Uterus (tissue), 3 donors: ENCODE measurements at regions not wholly inside any gene's neighbourhood (a gene's known extent, or its start where the extent isn't known, plus 50 kb on each side); places are given as distances from the start of the nearest gene placed in this dataset.

ENCODE experiments used
- DNase-seq, 2 donors: peaks; one replicate each; pipeline ENCODE4 v3.0.0-alpha.2; 2019 to 2020
- H3K27ac ChIP-seq, 2 donors: fragments of 200-600 bp; sonication (generic); 1 replicate in 1 of 2; 2 replicates in 1 of 2; pipeline ENCODE4 v1.5.1; 2016 to 2018
- H3K27me3 ChIP-seq, 2 donors: fragments of 200-600 bp; sonication (generic); one replicate each; pipeline ENCODE4 v1.5.1; 2018 to 2019; ENCODE audit warnings: control low read depth in 1 of 2
- H3K36me3 ChIP-seq, 2 donors: fragments of 200-600 bp; sonication (generic); one replicate each; pipeline ENCODE4 v1.5.1; 2019; ENCODE audit warnings: control low read depth in 1 of 2
- H3K4me1 ChIP-seq, 2 donors: fragments of 200-600 bp; sonication (generic); one replicate each; pipeline ENCODE4 v1.5.1; 2018 to 2019; ENCODE audit warnings: control low read depth in 1 of 2
- H3K4me3 ChIP-seq, 2 donors: fragments of 200-600 bp; sonication (generic); 1 replicate in 1 of 2; 2 replicates in 1 of 2; pipeline ENCODE4 v1.5.1; 2018 to 2019; ENCODE audit warnings: mild to moderate bottlenecking in 1 of 2
- H3K9me3 ChIP-seq, 2 donors: fragments of 200-600 bp; sonication (generic); one replicate each; pipeline ENCODE4 v1.5.1; 2019; ENCODE audit warnings: control low read depth in 1 of 2
- POLR2A ChIP-seq, 2 donors: fragments of 450-650 bp; IDR thresholded peaks; one replicate each; pipeline ENCODE4 v1.6.1; 2016; ENCODE audit warnings: antibody characterized with exemption in 2 of 2, mild to moderate bottlenecking in 1 of 2, moderate library complexity in 1 of 2
- intact Hi-C: fragments of 100-400 bp; cut with DNase I; formaldehyde crosslinking; loops from one replicate; pipeline ENCODE4 v1.15.1; 2023; ENCODE audit warnings: low total_unique reads
- TF ChIP-seq, protein P1 (sequence below), 4 experiments: fragments of 200-600 bp in 2 of 4; fragments of 450-650 bp in 2 of 4; sonication (generic) in 2 of 4; IDR thresholded peaks; one replicate each; pipeline ENCODE4 v1.5.1; 2016 to 2019; ENCODE audit warnings: antibody characterized with exemption in 4 of 4, mild to moderate bottlenecking in 2 of 4, moderate library complexity in 1 of 4
- donor health status: DM: yes; HTN: yes; CAD: no.

DNA sequence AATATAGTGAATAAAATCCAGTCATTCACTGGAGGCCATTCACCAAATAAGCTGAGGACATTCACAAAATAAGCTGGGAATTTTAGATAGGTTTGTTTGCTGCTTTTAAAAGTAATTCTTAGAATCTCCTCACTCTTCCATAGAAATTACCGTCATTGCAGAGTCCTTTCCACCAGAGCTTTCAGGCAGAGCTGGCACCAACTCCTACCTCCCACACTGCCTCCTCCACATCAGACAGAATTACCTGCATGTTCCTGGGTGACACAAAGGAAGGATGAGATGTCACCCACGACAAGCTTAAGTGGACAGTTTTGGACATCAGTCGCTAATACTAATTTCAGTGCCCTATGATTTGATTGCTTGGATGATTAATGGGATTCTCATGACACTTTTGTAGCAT lies 1113.2 kb downstream of the IGSF11 start:
- intact Hi-C loops = no loop called here
- no peak for TF ChIP-seq POLR2A (IDR thresholded peaks at IDR 0.05)
- TF ChIP-seq, protein P1, sequence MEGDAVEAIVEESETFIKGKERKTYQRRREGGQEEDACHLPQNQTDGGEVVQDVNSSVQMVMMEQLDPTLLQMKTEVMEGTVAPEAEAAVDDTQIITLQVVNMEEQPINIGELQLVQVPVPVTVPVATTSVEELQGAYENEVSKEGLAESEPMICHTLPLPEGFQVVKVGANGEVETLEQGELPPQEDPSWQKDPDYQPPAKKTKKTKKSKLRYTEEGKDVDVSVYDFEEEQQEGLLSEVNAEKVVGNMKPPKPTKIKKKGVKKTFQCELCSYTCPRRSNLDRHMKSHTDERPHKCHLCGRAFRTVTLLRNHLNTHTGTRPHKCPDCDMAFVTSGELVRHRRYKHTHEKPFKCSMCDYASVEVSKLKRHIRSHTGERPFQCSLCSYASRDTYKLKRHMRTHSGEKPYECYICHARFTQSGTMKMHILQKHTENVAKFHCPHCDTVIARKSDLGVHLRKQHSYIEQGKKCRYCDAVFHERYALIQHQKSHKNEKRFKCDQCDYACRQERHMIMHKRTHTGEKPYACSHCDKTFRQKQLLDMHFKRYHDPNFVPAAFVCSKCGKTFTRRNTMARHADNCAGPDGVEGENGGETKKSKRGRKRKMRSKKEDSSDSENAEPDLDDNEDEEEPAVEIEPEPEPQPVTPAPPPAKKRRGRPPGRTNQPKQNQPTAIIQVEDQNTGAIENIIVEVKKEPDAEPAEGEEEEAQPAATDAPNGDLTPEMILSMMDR (IDR thresholded peaks at IDR 0.05) = no peak
- Histone ChIP-seq H3K4me3 (no peak overlapping the region), H3K27ac (no peak overlapping the region), H3K4me1 (no peaks in the 10 kb centered on the region), H3K9me3 (no peaks in the 10 kb centered on the region), H3K36me3 (no peaks in the 10 kb centered on the region), H3K27me3 (no peaks in the 10 kb centered on the region)
- DNase-seq = no peak

DNA sequence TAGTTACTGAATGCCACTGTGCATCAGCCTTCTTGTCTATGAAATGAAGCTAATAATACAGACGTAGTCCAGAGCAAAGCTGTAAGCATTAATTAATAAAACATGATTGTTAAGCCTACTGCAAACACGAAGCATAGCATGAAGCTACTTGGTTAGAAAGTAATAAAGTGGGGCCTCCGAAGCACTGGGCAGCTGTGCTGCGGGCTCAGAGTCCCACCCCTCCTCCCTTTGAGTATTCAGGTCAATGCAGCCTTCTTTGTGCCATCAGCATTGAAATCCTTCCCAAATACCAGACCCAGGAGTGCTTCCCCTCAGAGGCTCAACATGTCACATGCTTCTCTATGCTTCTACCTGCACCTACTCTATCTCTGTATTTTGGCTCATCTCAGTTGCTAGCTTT lies 1112.6 kb downstream of the IGSF11 start:
- no peaks in the 10 kb centered on the region for H3K36me3 ChIP-seq
- H3K9me3 ChIP-seq = no peaks in the 10 kb centered on the region
- no peaks in the 10 kb centered on the region for H3K4me1 ChIP-seq
- intact Hi-C loops = no loop called here
- no peaks in the 10 kb centered on the region for H3K27me3 ChIP-seq
- no peak overlapping the region for H3K27ac ChIP-seq
- DNase-seq = no peak
- H3K4me3 ChIP-seq = no peak overlapping the region
- no peak for TF ChIP-seq POLR2A (IDR thresholded peaks at IDR 0.05)
- TF ChIP-seq, protein P1 (IDR thresholded peaks at IDR 0.05) = no peak

DNA sequence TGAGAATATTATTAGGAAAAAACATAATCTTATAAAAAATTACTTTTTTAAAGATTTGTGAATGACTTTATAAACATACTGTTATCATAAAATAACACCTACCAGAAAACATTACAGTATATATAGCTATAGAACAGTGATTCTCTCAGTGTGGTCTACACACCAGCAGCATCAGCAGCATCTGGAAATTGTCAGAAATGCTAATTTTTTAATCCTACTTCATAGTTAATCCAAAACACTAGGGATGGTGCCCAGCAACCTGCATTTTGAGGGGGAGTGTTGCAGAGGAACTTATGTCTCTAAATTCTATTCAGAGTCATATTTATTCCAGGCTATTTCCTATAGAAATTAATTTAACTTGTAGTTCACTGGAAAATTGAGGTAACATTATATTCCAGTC lies 1107.8 kb downstream of the IGSF11 start:
- Histone ChIP-seq H3K9me3 (no peaks in the 10 kb centered on the region), H3K27me3 (no peaks in the 10 kb centered on the region), H3K27ac (no peak overlapping the region), H3K4me3 (no peak overlapping the region), H3K36me3 (no peaks in the 10 kb centered on the region), H3K4me1 (no peaks in the 10 kb centered on the region)
- DNase-seq = no peak
- TF ChIP-seq, protein P1 (IDR thresholded peaks at IDR 0.05) = no peak
- no peak for TF ChIP-seq POLR2A (IDR thresholded peaks at IDR 0.05)
- intact Hi-C loops = no loop called here

DNA sequence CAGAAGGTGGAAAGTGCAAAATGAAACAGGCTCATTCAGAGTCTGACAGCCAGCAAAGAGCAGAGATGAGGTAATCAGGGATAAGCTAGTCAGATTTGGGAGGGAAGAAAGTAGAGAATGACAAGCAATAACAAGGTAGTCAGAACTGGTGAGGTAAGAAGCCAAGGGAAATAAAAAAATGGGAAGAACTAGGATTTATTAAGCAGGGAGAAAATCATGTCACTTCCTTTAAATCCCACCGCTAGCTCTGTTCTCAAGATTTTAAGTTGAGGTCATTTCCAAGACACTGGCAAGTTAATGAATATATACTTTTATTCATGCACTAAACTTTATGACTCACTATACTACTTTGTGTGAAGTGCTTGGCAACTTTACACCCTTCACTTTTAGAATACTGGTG lies 1106.8 kb downstream of the IGSF11 start:
- TF ChIP-seq POLR2A (IDR thresholded peaks at IDR 0.05) = no peak
- TF ChIP-seq, protein P1 (IDR thresholded peaks at IDR 0.05) = no peak
- Histone ChIP-seq H3K4me1 (no peaks in the 10 kb centered on the region), H3K9me3 (no peaks in the 10 kb centered on the region), H3K27ac (no peak overlapping the region), H3K27me3 (no peaks in the 10 kb centered on the region), H3K36me3 (no peaks in the 10 kb centered on the region), H3K4me3 (no peak overlapping the region)
- intact Hi-C loops = no loop called here
- no peak for DNase-seq

DNA sequence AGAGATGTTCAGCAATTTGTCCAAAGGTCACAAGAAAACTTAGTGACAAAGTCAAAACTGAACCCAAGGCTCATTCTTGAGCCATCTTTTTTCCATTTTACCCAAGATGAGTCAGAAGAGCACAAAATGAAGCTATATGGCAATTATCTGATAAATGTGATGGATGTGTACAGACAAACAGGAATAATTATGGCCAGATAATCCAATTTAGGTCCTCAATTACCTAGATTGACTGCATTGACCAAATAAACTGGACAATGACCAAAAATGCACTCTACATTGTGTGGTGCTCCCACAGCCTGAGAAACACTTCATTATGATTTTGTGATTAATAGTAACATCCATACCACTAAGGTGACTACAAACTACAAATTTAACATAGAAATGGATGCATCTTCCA lies 1105.8 kb downstream of the IGSF11 start:
- TF ChIP-seq, protein P1 (IDR thresholded peaks at IDR 0.05) = no peak
- TF ChIP-seq POLR2A (IDR thresholded peaks at IDR 0.05) = no peak
- intact Hi-C loops = no loop called here

More for the DNA sequence above, 1105.8 kb downstream of the IGSF11 start:
- no peaks in the 10 kb centered on the region for H3K4me1 ChIP-seq
- no peaks in the 10 kb centered on the region for H3K9me3 ChIP-seq
- H3K27me3 ChIP-seq = no peaks in the 10 kb centered on the region
- H3K4me3 ChIP-seq = no peak overlapping the region
- H3K27ac ChIP-seq = no peak overlapping the region
- H3K36me3 ChIP-seq = no peaks in the 10 kb centered on the region
- DNase-seq = no peak
